HG03460 (cell line): ENCODE measurements at regions not wholly inside any gene's neighbourhood (a gene's known extent, or its start where the extent isn't known, plus 50 kb on each side); places are given as distances from the start of the nearest gene placed in this dataset.
"Not testable (repeated sequence)": the region's sequence is repeated elsewhere in the genome, so short reads cannot be mapped to it uniquely, and the experiment has no call there.

ENCODE experiments used
- ATAC-seq: cut with Tn5 transposase; IDR thresholded peaks from one replicate; pipeline ENCODE4 v1.9.1; 2021; ENCODE audit not compliant: unreplicated experiment

DNA sequence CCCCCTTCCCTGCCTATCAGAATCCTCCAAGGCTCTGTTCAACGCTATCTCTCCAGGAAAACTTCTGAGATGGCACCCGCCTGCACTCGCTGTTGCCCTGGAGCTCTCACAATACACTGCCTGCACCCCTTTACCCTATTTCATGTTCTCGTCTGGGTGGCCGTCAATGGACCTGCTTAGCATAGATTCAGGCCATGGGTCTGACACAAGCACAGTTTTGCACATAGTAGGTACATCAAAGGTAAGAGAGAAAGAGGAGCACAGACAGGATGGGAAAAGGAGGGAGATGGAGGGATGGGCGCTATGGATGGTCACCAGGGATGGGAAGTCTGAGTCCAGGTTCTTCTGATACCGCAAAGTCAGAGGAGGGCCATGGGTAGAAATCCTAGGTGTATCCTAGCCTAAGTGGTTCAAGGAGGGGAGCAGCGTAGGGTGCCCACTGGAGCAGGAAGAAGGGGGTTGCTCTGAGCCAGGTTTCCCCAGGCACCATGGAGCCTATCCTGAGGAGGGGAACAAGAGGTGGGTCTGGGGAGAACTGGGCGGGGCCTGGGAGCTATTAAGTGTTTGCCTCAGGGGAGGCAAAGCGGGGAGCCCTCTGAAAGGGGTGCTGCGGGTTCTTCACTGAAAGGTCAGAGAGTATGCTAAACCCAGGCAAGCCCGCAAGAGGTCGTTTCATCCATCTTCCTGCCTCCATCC, 89.3 kb downstream of the MRPL14 start:
- no peak for ATAC-seq

DNA sequence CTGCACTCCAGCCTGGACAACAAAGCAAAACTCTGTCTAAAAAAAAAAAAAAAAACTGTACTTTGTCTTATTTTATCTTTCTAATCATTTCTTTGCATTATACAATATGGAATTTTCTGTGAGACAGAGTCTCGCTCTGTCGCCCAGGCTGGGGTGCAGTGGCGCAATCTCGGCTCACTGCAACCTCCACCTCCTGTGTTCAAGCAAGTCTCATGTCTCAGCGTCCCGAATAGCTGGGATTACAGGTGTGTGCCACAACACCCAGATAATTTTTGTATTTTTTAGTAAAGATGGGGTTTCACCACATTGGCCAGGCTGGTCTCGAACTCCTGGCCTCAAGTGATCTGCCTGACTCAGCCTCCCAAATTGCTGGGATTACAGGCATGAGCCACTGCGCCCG, 90.0 kb downstream of the MRPL14 start:
- ATAC-seq: not testable (repeated sequence)

DNA sequence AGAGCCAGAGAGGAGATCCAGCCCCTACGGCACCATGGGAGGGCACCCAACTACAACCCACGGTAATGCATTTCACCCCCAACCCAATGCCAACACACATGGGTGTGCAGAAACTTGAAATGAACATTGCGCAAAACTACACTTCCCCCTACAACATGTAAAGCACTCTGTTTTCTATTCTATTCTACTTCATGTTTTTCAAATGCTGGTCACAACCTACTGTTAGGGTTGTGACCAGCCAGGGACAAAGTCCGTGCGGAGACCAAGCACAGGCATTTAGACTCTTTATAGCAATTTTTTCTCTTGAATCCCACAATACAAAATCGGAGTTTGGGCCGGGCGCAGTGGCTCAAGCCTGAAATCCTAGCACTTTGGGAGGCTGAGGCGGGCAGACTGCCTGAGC, 90.6 kb downstream of the MRPL14 start:
- no peak for ATAC-seq

DNA sequence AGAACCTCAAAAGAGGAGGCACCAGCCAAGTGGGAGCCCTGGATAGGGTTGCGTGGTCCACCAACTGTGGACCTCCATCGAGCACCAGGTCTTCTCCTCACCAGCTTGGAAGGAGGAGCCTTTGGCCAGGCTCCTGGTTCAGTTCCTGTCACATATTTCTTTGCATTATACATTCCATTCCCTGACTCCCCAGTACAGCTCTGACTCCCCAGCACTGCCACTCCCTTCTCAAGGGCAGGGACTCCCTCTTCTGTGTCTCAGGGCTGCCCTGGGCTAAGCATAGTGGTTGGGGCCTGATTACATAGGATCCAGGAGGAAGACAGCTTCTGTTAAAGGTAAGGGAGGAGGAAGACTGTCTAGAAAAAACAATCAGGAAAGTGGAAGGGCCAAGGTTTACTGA, 91.1 kb downstream of the MRPL14 start:
- ATAC-seq: no peak

DNA sequence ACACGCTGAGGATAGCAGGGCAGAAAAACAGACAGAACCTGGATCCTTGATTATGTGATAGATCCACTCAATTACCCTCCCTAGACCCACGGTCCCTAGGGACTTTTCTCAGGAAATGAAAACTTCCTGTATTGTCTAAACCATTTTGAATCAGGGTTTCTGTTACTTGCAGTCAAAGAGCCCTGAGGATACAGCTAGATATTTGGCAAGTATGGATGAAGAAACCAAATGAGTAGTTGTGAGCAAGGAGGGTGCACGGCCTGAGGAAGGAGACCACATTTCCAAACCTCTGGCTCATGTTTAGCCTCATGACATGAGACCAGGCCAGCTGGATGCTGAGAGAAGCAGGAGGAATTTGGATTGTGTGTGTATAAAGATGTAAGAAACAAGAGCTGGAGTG, 91.6 kb downstream of the MRPL14 start:
- ATAC-seq: no peak

DNA sequence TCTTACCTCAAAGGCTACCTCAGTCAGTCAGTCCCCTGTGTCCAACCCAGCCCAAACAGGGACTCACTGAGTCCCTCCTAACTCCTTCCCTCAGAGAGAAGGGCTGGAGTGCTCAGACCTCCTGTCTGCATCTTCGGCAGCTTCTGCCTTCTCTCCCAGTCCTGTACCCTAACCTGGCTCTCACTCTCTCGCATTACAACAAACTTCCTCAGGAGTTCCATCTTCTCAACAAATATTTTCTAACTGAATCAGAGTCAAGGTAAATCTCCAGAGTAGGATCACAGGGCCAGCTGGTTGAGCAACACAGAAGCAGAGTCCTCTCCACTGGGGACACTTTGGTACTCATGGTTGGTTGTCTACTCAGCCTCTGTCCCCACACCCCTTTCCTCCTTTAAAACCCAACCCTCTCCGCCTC, 92.3 kb downstream of the MRPL14 start:
- no peak for ATAC-seq

DNA sequence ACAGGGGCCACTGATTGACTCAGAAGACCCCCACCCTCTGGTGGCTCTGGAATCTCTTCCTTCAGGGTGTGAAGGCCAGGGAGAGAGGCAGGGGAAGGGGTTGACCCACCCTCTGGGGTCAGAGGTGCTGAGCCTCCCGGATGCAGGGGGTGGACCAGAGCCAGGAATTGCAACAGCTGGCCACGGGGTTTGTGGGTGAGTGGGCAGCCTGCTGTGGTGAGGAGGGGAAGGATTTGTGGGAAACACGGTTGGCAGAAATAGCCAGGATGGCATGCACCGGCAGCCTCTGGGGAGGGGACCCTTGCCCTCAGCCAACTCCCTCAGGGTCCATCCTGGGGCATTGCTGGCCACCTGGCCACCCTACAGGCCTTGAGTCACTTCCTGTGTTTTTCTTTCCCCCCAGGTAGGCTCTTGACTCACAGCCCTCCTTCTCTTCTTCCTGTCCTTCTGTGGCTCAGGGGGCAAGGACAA, 92.8 kb downstream of the MRPL14 start:
- ATAC-seq: no peak

DNA sequence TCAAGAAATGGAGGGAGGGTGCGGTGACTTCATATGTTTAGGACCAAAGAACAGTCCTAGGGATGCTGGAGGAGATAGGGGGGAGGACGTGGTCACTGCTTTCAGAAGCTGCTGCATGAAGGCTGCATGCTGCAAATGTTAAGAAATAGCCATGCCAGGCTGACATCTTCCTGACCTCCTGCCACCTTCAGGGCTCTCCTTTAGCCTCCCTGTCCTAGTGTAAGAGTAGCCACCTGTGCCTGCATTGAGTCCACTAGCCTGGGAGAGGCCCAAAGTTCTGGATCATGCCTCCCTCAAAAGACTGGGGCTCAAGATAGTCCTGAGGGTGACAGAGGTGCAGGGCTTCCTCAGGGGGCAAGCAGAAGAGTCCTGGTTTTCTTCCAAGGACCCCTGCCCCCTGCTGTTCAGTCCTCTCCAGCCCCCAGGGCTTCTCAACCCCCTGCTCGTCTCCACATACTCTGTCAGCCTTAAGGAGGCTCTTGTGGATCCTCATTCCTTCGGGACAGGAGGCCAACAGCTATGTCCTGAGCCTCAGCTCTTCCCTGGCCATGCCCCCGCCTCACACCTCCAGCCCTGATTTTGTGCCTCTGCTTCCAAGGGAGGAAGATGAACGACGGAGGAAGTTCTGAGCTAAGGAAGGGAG, 96.3 kb downstream of the MRPL14 start:
- ATAC-seq: no peak

DNA sequence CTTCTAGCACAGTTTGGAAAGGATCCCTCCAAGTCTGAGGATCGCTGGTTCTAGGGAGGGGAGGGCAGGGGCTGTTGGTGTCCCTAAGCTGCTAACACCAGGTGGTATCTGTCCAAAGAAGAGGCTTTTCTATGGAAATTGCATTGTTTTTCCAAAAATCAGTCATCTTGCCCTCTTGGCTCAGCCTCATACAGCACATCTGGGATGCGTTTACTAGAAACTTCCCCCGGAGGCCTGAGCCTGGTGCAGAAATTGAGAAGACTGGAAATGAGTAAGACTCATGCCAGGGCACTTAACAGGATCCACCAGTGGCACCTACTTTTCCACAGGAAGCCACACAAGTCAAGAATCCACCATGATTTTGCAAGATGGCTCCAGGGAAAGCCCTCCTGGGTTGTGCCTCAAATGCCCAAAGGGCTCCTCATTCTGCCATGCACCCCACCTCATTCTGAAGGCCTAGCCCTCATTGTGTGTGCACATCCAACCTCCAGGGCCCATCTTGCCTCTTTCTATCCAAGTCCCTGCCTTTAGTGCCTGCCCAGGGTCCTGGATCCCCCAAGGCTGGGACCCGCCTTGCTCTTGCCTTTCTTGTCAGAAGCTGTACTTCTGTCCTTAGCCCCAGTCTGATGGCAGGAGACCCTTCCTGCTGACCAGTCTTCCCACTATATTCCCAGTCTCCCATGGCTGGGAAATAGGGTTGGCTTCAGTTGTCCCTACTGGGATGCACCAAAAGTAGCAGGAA, 97.6 kb downstream of the MRPL14 start:
- ATAC-seq: no peak

DNA sequence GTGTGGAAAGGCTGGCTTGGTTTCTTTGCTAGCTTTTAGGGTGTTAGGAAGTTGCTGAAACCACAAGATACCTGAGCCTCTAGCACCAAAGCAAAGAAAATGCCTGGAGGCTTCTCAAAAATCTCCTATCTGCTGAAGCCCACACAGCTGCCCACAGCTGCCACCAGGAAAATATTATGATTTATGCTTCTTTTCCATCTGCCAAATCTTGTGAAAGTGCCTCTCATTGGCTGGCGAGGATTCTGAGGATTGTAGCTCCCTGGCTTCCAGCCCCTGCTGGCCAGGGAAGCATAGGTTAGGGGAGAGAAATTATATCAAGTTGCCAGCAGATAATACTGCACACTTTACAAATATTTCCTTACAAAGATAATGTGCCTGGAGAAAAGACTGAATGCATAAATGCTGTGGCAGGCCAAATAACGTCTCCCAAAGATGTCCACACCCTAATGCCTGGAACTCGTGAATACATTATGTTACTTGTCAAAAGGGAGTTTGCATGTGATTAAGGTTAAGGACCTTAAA, 98.4 kb downstream of the MRPL14 start:
- ATAC-seq: no peak

DNA sequence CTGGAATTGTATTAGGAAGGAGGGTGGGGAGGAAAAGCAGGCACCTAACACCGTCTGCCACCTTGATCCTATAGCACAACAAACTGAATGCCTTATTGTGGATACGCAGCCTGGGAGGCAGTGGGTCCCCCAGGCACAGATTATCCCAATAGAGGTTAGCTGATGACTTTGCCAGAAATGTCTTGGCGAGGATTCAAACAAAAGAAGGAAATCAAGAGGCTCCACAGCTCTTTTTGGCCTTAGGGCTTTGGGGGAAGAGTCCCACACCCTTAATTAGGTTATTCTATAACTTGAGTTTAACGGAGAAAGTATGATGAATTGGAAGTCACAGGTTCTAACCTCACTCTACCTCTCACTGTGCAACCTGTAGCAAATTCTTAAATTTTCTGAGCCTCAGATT, 102.0 kb downstream of the MRPL14 start:
- ATAC-seq: no peak

DNA sequence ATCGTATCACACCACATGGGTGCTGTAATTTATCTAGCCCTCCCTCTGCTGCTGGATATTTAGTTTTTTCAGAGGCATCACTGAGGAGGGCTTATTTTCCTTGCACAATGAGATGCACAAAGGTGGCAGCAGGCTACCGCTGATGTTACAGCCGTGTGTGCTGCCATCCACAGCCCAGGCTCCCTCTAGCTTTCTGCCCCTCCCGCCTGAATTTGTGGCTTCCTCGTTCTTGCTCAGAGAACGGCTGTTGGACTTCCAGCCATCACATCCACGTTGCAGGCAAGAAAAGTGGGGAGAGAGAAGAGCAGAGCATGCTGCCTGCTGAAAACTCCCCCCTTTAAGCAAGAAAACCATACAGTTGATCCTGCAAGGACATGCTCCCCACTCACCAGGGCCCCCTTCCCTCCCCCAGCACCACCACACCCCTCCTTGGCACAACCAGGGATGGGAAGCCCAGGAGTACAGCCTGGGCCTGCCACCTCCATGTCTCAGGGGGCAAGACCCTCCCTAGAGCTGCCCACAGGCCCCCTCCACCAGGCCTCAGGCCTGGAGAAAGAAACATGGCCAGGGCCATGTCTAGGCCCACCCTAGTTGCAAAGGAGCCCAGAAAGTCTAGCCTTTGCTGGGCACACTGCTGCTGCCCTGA, 102.6 kb downstream of the MRPL14 start:
- no peak for ATAC-seq

DNA sequence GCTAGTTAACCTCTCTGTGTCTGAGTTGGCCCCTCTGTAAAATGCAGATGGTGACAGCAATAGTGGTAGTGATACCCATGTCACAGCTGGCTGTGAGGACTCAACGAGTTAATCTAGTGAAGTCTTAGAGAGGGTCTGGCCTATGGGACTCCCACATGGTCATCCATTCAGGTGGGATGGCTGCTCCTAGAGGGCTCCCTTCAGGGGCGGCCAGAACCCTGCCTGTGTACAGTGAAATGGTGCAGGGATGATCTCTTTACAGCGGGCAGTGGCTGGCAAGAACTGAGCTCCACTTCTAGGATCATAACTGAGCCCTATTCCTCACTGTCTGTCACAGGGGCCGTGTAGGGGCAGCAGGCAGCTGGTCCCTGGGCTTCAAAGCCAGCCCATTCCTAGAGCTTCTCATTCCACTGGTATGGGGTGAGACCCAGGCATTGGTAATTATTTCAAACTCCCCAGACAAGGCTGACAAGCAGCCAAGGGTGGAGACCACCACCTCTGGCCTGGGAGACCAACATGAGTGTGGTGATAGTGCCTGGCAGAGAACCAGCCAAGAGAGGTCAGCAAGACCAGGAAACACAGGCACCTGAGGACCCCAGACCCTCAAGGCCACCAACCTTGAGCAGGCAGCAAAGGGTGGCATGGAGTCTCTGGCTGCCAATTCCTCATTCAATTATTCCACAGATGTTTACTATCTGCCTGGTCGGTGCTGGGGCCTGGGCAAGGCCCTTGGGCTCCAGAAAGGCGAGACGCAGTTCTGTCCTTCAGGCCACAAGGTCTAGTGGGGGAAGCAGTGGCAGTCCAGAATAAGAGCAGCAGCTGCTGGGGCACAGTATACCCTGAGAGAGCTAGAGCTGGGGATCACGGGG, 103.4 kb downstream of the MRPL14 start:
- no peak for ATAC-seq

DNA sequence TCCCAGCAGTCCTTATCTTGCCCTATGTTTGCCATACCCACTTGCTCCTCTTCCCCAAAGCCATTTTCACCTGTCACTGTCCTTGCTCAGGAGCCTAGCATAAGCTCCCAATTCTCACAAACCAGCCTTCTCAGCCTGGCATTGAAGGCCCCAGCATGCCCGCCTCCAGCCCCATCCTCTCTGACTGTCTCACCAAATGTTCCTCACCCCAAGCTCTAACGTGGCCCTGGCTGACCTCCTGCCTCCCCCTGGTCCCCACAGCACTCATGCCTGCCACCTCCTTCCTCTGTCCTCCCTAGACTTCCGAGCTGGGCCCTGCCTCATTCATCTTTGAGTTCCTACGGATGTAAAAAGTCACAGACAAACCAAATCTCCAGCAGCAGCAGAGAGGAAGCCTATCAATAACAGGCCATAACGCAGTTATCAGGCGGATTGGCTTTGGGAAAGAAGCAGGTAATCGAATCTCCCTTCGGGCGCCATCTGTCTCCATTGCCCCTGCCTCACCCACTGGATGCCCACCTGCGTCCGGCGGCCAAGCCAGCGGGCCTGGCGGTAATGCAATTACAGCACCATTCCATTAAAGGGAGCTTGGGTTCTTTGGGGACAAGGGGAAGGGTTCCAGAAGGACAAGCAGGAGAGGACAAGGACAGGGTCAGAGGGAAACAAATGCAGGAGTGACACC, 104.4 kb downstream of the MRPL14 start:
- no peak for ATAC-seq

DNA sequence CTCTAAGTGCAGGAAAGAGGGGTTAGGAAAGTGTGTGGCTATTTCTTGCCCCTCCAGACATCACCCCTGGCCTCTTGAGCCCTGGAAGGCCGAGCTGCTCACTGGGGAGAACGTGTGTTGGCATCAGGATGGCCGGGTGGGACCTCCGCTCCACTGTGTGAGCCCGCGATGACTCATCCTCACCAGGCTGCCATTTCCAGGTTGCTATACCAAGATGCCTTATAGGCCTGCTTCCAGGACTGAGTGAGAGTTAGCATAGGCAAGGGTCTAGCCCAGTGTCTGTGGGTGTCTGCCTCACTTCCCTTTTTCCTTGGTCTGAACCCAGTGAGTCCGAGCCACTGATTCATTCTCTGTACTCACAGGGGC, 105.0 kb downstream of the MRPL14 start:
- no peak for ATAC-seq

DNA sequence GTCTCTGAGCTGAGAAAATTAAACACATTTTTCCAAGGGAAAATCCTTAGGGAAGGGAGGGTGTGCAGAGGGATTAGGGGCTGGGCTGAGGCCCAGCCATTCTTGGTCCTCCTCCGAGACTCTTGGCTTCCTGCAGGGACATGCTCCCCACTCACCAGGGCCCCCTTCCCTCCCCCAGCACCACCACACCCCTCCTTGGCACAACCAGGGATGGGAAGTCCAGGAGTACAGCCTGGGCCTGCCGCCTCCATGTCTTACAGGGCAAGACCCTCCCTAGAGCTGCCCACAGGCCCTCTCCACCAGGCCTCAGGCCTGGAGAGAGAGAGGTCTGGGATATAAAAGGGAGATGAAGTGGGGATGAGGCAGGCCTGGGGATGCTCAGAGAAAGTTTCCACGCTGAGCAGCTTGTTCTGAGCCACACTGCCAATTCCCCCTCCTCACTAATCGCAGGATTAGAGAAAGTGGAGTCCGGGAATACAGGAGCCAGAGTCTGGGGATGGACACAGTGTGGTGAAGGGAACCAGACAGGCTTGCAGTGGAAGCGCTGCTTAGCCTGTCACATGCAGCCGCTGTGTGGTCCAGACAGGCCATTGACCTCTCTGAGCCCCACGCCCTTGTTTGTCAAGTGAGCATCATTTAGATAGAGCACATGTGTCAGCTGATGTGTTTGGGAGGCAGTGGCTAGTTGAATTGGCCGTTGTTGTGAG, 105.5 kb downstream of the MRPL14 start:
- ATAC-seq: no peak

DNA sequence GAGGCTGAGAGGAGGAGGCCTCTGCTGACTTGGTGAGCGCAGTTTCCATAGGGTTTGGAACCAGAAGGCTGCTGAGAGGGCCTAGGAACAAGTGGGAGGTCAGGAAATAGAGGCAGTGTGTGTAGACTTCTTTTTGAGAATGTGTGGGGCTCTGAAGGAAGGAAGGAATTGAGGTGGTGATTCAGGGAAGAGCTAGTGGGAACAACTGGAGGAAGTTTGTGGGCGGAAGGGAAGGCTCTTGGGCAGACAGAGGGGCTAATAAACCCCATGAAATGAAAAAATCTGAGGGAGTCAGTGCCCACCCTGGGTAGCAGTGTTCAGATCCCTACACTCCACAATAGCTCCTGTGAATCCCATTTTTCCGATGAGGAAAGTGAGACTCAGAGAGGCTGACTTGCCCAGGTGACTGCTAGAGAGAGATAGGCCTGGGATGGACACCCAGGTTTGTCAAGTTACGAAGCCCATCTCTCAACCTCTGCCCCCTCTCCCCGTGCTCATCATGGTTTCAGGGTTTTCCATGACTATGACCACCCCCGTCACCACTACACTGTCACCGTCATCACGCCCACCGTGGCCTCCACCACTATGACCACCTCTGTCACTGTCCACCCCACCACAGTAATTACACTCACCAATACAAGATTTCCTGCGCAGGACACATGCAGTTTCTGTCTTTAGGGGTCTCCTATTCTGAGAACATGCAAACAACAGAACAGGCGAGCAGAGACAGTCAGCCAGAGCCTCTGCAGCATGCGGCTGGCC, 106.4 kb downstream of the MRPL14 start:
- ATAC-seq: no peak

DNA sequence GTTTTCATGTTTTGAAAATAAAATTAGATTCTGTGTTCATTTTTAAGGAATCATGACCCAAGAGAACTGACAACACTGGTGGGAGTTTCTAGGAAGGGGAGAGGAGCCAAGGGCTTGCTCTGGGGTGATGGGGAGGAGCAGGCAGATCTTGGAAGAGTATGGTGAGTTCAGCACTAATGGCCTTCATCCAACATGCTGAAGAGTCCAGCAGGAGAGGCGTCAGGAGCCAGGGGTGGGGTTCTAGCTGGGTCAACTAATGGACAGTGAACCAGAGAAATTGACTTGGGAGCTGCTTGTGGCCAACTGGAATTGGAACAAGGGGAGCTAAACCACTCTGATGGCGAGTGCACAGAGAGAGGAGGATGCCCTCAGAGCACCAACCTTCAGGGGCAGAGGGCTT, 107.1 kb downstream of the MRPL14 start:
- no peak for ATAC-seq

DNA sequence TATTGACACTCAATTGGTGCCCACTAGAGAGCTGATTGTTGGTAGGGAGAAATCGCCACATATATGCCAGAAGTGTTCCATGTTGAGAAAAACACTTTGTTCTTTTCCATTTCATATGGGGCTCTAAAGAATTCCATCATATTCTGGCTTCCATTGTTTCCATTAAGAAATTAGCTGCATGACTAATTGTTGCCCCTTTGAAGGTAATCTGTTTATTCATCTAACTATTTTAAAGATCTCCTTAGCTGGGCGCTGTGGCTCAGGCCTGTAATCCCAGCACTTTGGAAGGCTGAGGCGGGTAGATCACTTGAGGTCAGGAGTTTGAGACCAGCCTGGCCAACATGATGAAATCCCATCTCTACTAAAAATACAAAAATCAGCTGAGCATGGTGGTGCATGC, 109.9 kb downstream of the MRPL14 start:
- ATAC-seq: not testable (repeated sequence)
